Neural cell (in vitro differentiated cells): ENCODE measurements at regions not wholly inside any gene's neighbourhood (a gene's known extent, or its start where the extent isn't known, plus 50 kb on each side); places are given as distances from the start of the nearest gene placed in this dataset.

Source experiments
- EP300 ChIP-seq: fragments of 450-650 bp; conservative IDR thresholded peaks from 2 replicates; pipeline ENCODE4 v1.6.1; 2014; ENCODE audit warnings: antibody characterized with exemption, mild to moderate bottlenecking, moderate library complexity; ENCODE audit not compliant: poor library complexity, severe bottlenecking
- EZH2 ChIP-seq: fragments of 200-600, 300-800 bp; shearing (Covaris generic), sonication (generic); IDR thresholded peaks from 2 replicates; pipeline ENCODE4 v1.6.1; 2014; ENCODE audit warnings: antibody characterized with exemption, low read length, borderline replicate concordance, mild to moderate bottlenecking; ENCODE audit not compliant: insufficient read depth, poor library complexity, severe bottlenecking
- MXI1 ChIP-seq: fragments of 450-650 bp; conservative IDR thresholded peaks from 2 replicates; pipeline ENCODE4 v1.6.1; 2014; ENCODE audit warnings: antibody characterized with exemption, mild to moderate bottlenecking; ENCODE audit not compliant: poor library complexity, severe bottlenecking
- POLR2AphosphoS5 ChIP-seq: IDR thresholded peaks from 2 replicates; pipeline ENCODE4 v1.6.1; 2012
- RAD21 ChIP-seq: fragments of 450-650 bp; conservative IDR thresholded peaks from 2 replicates; pipeline ENCODE4 v1.6.1; 2014; ENCODE audit warnings: antibody characterized with exemption, mild to moderate bottlenecking, moderate library complexity
- SMC3 ChIP-seq: fragments of 450-650 bp; conservative IDR thresholded peaks from 2 replicates; pipeline ENCODE4 v1.6.1; 2014; ENCODE audit warnings: antibody characterized with exemption, mild to moderate bottlenecking, moderate library complexity; ENCODE audit not compliant: poor library complexity
- TF ChIP-seq, protein P1 (sequence below): fragments of 450-650 bp; IDR thresholded peaks from 2 replicates; pipeline ENCODE4 v1.5.1; 2014; ENCODE audit warnings: antibody characterized with exemption, mild to moderate bottlenecking, moderate library complexity; ENCODE audit not compliant: poor library complexity, severe bottlenecking
- TF ChIP-seq, protein P2 (sequence below): IDR thresholded peaks from 2 replicates; pipeline ENCODE4 v1.6.1; 2012; ENCODE audit warnings: borderline replicate concordance

- TF ChIP-seq SMC3: no peak
- TF ChIP-seq POLR2AphosphoS5: no peak
- TF ChIP-seq, protein P1, sequence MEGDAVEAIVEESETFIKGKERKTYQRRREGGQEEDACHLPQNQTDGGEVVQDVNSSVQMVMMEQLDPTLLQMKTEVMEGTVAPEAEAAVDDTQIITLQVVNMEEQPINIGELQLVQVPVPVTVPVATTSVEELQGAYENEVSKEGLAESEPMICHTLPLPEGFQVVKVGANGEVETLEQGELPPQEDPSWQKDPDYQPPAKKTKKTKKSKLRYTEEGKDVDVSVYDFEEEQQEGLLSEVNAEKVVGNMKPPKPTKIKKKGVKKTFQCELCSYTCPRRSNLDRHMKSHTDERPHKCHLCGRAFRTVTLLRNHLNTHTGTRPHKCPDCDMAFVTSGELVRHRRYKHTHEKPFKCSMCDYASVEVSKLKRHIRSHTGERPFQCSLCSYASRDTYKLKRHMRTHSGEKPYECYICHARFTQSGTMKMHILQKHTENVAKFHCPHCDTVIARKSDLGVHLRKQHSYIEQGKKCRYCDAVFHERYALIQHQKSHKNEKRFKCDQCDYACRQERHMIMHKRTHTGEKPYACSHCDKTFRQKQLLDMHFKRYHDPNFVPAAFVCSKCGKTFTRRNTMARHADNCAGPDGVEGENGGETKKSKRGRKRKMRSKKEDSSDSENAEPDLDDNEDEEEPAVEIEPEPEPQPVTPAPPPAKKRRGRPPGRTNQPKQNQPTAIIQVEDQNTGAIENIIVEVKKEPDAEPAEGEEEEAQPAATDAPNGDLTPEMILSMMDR: no peak
- no peak for TF ChIP-seq EZH2
- TF ChIP-seq, protein P2, sequence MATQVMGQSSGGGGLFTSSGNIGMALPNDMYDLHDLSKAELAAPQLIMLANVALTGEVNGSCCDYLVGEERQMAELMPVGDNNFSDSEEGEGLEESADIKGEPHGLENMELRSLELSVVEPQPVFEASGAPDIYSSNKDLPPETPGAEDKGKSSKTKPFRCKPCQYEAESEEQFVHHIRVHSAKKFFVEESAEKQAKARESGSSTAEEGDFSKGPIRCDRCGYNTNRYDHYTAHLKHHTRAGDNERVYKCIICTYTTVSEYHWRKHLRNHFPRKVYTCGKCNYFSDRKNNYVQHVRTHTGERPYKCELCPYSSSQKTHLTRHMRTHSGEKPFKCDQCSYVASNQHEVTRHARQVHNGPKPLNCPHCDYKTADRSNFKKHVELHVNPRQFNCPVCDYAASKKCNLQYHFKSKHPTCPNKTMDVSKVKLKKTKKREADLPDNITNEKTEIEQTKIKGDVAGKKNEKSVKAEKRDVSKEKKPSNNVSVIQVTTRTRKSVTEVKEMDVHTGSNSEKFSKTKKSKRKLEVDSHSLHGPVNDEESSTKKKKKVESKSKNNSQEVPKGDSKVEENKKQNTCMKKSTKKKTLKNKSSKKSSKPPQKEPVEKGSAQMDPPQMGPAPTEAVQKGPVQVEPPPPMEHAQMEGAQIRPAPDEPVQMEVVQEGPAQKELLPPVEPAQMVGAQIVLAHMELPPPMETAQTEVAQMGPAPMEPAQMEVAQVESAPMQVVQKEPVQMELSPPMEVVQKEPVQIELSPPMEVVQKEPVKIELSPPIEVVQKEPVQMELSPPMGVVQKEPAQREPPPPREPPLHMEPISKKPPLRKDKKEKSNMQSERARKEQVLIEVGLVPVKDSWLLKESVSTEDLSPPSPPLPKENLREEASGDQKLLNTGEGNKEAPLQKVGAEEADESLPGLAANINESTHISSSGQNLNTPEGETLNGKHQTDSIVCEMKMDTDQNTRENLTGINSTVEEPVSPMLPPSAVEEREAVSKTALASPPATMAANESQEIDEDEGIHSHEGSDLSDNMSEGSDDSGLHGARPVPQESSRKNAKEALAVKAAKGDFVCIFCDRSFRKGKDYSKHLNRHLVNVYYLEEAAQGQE: no peak
- no peak for TF ChIP-seq EP300
- TF ChIP-seq RAD21: no peak
- no peak for TF ChIP-seq MXI1
Measured at GRCh38 chr4:66974665-66975064, 570.6 kb downstream of the CENPC start.
